ENCODE measurements at regions not wholly inside any gene's neighbourhood (a gene's known extent, or its start where the extent isn't known, plus 50 kb on each side); places are given as distances from the start of the nearest gene placed in this dataset.

DNA sequence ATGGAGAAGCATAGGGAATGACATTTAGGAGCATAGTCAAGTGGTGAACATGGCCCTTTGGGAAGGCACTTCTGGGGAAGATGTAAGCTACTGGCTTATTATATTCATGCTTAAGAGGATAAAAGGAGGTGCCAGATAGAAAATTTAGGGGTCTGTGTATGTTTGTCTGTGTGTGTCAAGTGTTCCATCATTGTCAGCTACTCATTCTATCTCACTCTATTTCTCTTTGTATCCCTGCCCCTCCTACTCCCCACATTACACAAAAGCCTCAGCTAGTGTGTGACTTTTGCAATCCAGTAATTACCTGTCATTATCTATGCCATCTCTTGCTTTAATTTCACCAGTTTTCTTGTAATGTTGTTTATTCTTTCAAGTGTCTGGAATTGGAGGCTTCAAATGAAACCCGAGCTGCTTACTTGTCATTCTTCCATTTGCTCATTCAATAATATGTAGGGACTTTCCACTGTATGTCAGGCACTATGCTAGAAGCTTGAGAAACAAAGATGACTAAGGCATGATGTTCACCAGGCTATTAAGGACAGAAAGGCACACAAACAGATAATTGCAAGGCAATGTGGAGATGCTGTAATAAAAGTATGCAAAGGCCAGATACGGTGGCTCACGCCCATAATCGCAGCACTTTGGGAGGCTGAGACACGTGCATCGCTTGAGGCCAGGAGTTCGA is 229.8 kb upstream of the TEX13C start (continued):
- no peak for TF ChIP-seq ARHGAP35 (CRISPR knock-in tag; IDR thresholded peaks at IDR 0.05; ENCODE audit: borderline replicate concordance)
- TF ChIP-seq ZNF567 (CRISPR knock-in tag; IDR thresholded peaks at IDR 0.05; ENCODE audit: borderline replicate concordance) = no peak
- TF ChIP-seq NFIC (IDR thresholded peaks at IDR 0.05; ENCODE audit: low read length) = no peak

DNA sequence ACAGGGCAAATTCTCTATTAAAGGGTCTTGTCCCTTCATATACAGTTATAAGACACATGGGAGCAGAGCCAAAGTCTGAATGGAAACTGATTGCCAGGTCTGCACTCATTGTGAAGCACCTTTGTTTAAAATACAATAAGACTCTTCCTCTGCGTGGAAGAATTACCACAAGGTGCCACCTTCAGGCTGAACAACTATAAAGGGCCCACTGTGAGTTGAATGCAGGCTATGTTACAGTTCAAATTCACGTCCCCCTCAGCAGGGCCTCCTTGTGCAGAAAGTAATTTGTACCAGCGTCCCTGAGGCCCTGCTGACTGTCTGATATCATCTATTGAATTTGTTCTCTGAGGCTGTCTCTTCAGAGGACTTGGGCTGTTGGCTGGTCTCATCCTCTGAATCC is 225.8 kb upstream of the TEX13C start:
- Histone ChIP-seq H3K79me2 (ENCODE audit: insufficient read depth, low read length) (no peaks in the 10 kb centered on the region), H3K4me1 (ENCODE audit: insufficient read depth, low read length) (no peaks in the 10 kb centered on the region), H3K9ac (ENCODE audit: insufficient read depth, low read depth, low read length) (no peak overlapping the region), H3K4me3 (replicated peaks in 1 of 3; ENCODE audit: insufficient read depth in 1 of 3, low read depth in 2 of 3, low read length in 3 of 3) (no peak overlapping the region), H3K27me3 (ENCODE audit: control insufficient read depth in 1 of 2, insufficient read depth in 2 of 2, low read length in 2 of 2) (no peaks in the 10 kb centered on the region), H3K4me2 (ENCODE audit: low read depth, low read length) (no peak overlapping the region), H2AFZ (ENCODE audit: low read length) (no peak overlapping the region), H4K20me1 (ENCODE audit: insufficient read depth, low read length) (no peaks in the 10 kb centered on the region), H3K36me3 (replicated peaks in 1 of 2; ENCODE audit: control insufficient read depth in 1 of 2, insufficient read depth in 2 of 2, low read length in 2 of 2) (no peaks in the 10 kb centered on the region), H3K9me3 (ENCODE audit: low read length) (no peaks in the 10 kb centered on the region), H3K27ac (ENCODE audit: extremely low read length, insufficient read depth, low read length) (no peak overlapping the region)
- in situ Hi-C loops (cut with HindIII; ENCODE audit: extremely low pct_ligation_motif_present, low pct_unique_long_range_greater_than_20kb) (no loop called here), intact Hi-C loops (cut with micrococcal nuclease; ENCODE audit: unreplicated experiment) (no loop called here)
- CTCF ChIA-PET (ENCODE audit: low intra/inter-chr PET ratio, low total read pairs) = no interaction called here
- DNase-seq (ENCODE audit: low spot score) = no peak
- no CpG with 5 or more reads among the region's 3 CpGs for WGBS (ENCODE audit: low lambda C conversion rate)
- FAIRE-seq = no peak
- TF ChIP-seq ZNF557 (CRISPR knock-in tag; IDR thresholded peaks at IDR 0.05) = no peak
- POLR2A ChIA-PET = no interaction called here
- no peak for ATAC-seq
- no TSS peak for BruUV-seq (replicated peaks)

DNA sequence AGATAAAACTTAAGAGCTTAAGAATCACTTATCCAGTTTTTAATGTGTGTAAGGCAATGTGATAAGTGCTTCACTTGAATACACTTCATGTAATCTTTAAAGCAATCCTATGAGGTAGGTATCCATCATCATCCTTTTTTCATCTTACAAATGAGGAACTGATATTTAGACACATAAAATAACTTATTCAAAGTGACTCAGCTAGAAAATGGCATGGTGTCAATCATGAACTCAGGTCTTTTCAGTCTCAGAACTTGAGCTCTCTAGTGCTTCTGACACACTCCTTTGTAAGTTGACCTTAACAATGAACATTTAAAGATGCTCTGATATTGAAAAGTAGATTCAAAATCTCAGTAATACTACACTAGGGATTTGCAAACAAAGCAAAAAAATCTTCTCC is 224.8 kb upstream of the TEX13C start:
- H3K9me3 ChIP-seq (ENCODE audit: low read length) = no peaks in the 10 kb centered on the region
- no peak overlapping the region for H2AFZ ChIP-seq (ENCODE audit: low read length)
- no peaks in the 10 kb centered on the region for H3K4me1 ChIP-seq (ENCODE audit: insufficient read depth, low read length)
- no peak for ATAC-seq
- POLR2A ChIA-PET = no interaction called here
- no peak overlapping the region for H3K9ac ChIP-seq (ENCODE audit: insufficient read depth, low read depth, low read length)
- no peak overlapping the region for H3K4me3 ChIP-seq (replicated peaks in 1 of 3; ENCODE audit: insufficient read depth in 1 of 3, low read depth in 2 of 3, low read length in 3 of 3)
- no peak for DNase-seq (ENCODE audit: low spot score)
- no peak overlapping the region for H3K27ac ChIP-seq (ENCODE audit: extremely low read length, insufficient read depth, low read length)
- CTCF ChIA-PET (ENCODE audit: low intra/inter-chr PET ratio, low total read pairs) = no interaction called here
- no peaks in the 10 kb centered on the region for H3K27me3 ChIP-seq (ENCODE audit: control insufficient read depth in 1 of 2, insufficient read depth in 2 of 2, low read length in 2 of 2)
- no peaks in the 10 kb centered on the region for H4K20me1 ChIP-seq (ENCODE audit: insufficient read depth, low read length)
- intact Hi-C loops (cut with micrococcal nuclease; ENCODE audit: unreplicated experiment) (no loop called here), in situ Hi-C loops (cut with HindIII; ENCODE audit: extremely low pct_ligation_motif_present, low pct_unique_long_range_greater_than_20kb) (no loop called here)
- no TSS peak for BruUV-seq (replicated peaks)
- no peaks in the 10 kb centered on the region for H3K79me2 ChIP-seq (ENCODE audit: insufficient read depth, low read length)
- FAIRE-seq = no peak
- no peak overlapping the region for H3K4me2 ChIP-seq (ENCODE audit: low read depth, low read length)
- no peaks in the 10 kb centered on the region for H3K36me3 ChIP-seq (replicated peaks in 1 of 2; ENCODE audit: control insufficient read depth in 1 of 2, insufficient read depth in 2 of 2, low read length in 2 of 2)
- TF ChIP-seq ZNF326 (CRISPR knock-in tag; IDR thresholded peaks at IDR 0.05; ENCODE audit: borderline replicate concordance) (no peak), ZNF460 (CRISPR knock-in tag; IDR thresholded peaks at IDR 0.05; ENCODE audit: borderline replicate concordance) (no peak), NCOA1 (CRISPR knock-in tag; IDR thresholded peaks at IDR 0.05) (no peak), ZNF260 (CRISPR knock-in tag; IDR thresholded peaks at IDR 0.05; ENCODE audit: borderline replicate concordance, low read depth) (no peak), ZNF343 (CRISPR knock-in tag; IDR thresholded peaks at IDR 0.05) (no peak), KDM5B (CRISPR knock-in tag; IDR thresholded peaks at IDR 0.05; ENCODE audit: borderline replicate concordance) (no peak), NR2F2 (IDR thresholded peaks at IDR 0.05; ENCODE audit: borderline replicate concordance, low read depth) (no peak), NFATC3 (CRISPR knock-in tag; IDR thresholded peaks at IDR 0.05) (no peak)
- TF ChIP-seq, protein P1, sequence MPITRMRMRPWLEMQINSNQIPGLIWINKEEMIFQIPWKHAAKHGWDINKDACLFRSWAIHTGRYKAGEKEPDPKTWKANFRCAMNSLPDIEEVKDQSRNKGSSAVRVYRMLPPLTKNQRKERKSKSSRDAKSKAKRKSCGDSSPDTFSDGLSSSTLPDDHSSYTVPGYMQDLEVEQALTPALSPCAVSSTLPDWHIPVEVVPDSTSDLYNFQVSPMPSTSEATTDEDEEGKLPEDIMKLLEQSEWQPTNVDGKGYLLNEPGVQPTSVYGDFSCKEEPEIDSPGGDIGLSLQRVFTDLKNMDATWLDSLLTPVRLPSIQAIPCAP (CRISPR knock-in tag; IDR thresholded peaks at IDR 0.05; ENCODE audit: low read depth) = no peak
- TF ChIP-seq, protein P2, sequence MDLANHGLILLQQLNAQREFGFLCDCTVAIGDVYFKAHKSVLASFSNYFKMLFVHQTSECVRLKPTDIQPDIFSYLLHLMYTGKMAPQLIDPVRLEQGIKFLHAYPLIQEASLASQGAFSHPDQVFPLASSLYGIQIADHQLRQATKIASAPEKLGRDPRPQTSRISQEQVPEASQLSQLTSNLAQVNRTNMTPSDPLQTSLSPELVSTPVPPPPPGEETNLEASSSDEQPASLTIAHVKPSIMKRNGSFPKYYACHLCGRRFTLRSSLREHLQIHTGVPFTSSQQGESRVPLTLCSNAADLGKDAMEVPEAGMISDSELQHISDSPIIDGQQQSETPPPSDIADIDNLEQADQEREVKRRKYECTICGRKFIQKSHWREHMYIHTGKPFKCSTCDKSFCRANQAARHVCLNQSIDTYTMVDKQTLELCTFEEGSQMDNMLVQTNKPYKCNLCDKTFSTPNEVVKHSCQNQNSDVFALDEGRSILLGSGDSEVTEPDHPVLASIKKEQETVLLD (CRISPR knock-in tag; IDR thresholded peaks at IDR 0.05; ENCODE audit: low read depth) = no peak
- TF ChIP-seq, protein P3, sequence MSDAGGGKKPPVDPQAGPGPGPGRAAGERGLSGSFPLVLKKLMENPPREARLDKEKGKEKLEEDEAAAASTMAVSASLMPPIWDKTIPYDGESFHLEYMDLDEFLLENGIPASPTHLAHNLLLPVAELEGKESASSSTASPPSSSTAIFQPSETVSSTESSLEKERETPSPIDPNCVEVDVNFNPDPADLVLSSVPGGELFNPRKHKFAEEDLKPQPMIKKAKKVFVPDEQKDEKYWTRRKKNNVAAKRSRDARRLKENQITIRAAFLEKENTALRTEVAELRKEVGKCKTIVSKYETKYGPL (CRISPR knock-in tag; IDR thresholded peaks at IDR 0.05) = no peak
